BLaER1 treated with 17β-estradiol and CSF1 and Interleukin-3, amounts not matched to agents 10 nM and 100 nM (cell line): ENCODE measurements at regions not wholly inside any gene's neighbourhood (a gene's known extent, or its start where the extent isn't known, plus 50 kb on each side); places are given as distances from the start of the nearest gene placed in this dataset.

Experiments
- H3K27ac ChIP-seq, 11 experiments: shearing (Covaris generic); formaldehyde crosslinking; 2 replicates each; pipeline ENCODE4 v1.8.1; 2022
- H3K27me3 ChIP-seq, 11 experiments: shearing (Covaris generic); formaldehyde crosslinking; 2 replicates each; pipeline ENCODE4 v1.8.1; 2022
- H3K36me3 ChIP-seq, 11 experiments: shearing (Covaris generic); formaldehyde crosslinking; 2 replicates each; pipeline ENCODE4 v1.8.1; 2022
- H3K4me1 ChIP-seq, 10 experiments: shearing (Covaris generic); formaldehyde crosslinking; 2 replicates each; pipeline ENCODE4 v1.8.1; 2022
- H3K4me2 ChIP-seq, 11 experiments: shearing (Covaris generic); formaldehyde crosslinking; 2 replicates each; pipeline ENCODE4 v1.8.1; 2022
- H3K4me3 ChIP-seq, 10 experiments: shearing (Covaris generic); formaldehyde crosslinking; 2 replicates each; pipeline ENCODE4 v1.8.1; 2022
- H3K9ac ChIP-seq, 11 experiments: shearing (Covaris generic); formaldehyde crosslinking; 2 replicates each; pipeline ENCODE4 v1.8.1; 2022
- H3K9me3 ChIP-seq, 11 experiments: shearing (Covaris generic); formaldehyde crosslinking; replicated peaks in 1 of 11; 2 replicates each; pipeline ENCODE4 v1.8.1; 2022
- H4K20me1 ChIP-seq, 11 experiments: shearing (Covaris generic); formaldehyde crosslinking; 2 replicates each; pipeline ENCODE4 v1.8.1; 2022
- Cebpa-rat ChIP-seq, 11 experiments: shearing (Covaris generic); IDR thresholded peaks; 2 replicates each; pipeline ENCODE4 v1.8.1; 2022

GRCh38 chr20:63058696-63059335, 52.1 kb upstream of the BHLHE23 start:
- no peak for TF ChIP-seq Cebpa-rat (IDR thresholded peaks at IDR 0.05)

GRCh38 chr20:63057171-63058117, 50.7 kb upstream of the BHLHE23 start:
- TF ChIP-seq Cebpa-rat (IDR thresholded peaks at IDR 0.05), result no peak
- Histone ChIP-seq H3K4me3 (no peak overlapping the region), H3K4me1 (peaks cover 15 to 92% (median 63%) of the 10 kb centered on the region in 10 experiments), H3K27me3 (no peaks in the 10 kb centered on the region), H4K20me1 (peaks cover 0 to 19% (median 0%) of the 10 kb centered on the region in 11 experiments; a peak in 3 of 22 replicates), H3K36me3 (no peaks in the 10 kb centered on the region), H3K9me3 (no peaks in the 10 kb centered on the region), H3K9ac (no peak overlapping the region), H3K4me2 (peak overlapping the region in 5 of 11 experiments; percentile 6 to 84 (median 83); a peak in 9 of 22 replicates), H3K27ac (no peak overlapping the region)

More at GRCh38 chr20:63058696-63059335, 52.1 kb upstream of the BHLHE23 start:
- Histone ChIP-seq H3K27ac (no peak overlapping the region), H3K9ac (no peak overlapping the region), H3K4me1 (peaks cover 15 to 80% (median 53%) of the 10 kb centered on the region in 10 experiments), H3K4me3 (no peak overlapping the region), H4K20me1 (peaks cover 0 to 17% (median 0%) of the 10 kb centered on the region in 11 experiments; a peak in 3 of 22 replicates), H3K36me3 (no peaks in the 10 kb centered on the region), H3K9me3 (no peaks in the 10 kb centered on the region), H3K27me3 (no peaks in the 10 kb centered on the region), H3K4me2 (peak overlapping the region in 8 of 11 experiments; percentile 76 to 87 (median 84); a peak in 16 of 22 replicates)

GRCh38 chr20:63056236-63057170, 49.7 kb upstream of the BHLHE23 start:
- Histone ChIP-seq H3K4me2 (peak overlapping the region; percentile 39 to 79 (median 62)), H3K36me3 (no peaks in the 10 kb centered on the region), H3K4me1 (peaks cover 15 to 89% (median 63%) of the 10 kb centered on the region in 10 experiments), H3K4me3 (no peak overlapping the region), H3K9ac (peak overlapping the region in 1 of 11 experiments; percentile 28; a peak in 2 of 22 replicates), H4K20me1 (peaks cover 0 to 28% (median 0%) of the 10 kb centered on the region in 11 experiments; a peak in 3 of 22 replicates), H3K27me3 (no peaks in the 10 kb centered on the region), H3K9me3 (no peaks in the 10 kb centered on the region), H3K27ac (no peak overlapping the region)
- TF ChIP-seq Cebpa-rat (IDR thresholded peaks at IDR 0.05), result no peak
